ENCODE measurements at regions not wholly inside any gene's neighbourhood (a gene's known extent, or its start where the extent isn't known, plus 50 kb on each side); places are given as distances from the start of the nearest gene placed in this dataset.

DNA sequence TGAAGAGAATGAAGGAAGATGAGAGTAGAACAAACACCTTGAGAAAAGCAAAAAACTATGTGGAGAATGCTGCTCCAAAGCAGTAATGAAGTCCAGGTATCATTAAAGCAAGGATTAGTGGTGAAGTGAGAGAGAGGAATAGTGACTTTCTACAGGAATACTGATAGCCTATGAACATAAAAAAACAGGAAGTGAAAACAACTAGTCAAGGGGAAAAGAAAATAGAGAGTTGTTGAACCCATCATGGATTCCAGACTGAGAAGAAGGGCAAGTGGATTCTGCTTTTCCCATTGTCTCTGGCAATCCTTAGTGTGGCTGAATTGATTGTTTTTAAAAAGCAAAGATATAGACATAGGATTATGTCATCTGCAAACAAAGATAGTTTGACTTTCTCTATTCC lies 119.9 kb upstream of the LHX8 start:
- no peak overlapping the region for H3K4me3 Mint-ChIP-seq
- Histone ChIP-seq H2BK20ac (ENCODE audit: low read depth, low read length, poor library complexity, severe bottlenecking) (no peak overlapping the region), H2AFZ (ENCODE audit: low read length) (no peak overlapping the region), H3K4me1 (ENCODE audit: insufficient read depth, low read length) (no peaks in the 10 kb centered on the region), H4K8ac (replicated peaks; ENCODE audit: insufficient read length, low read depth, low read length) (no peak overlapping the region), H3K56ac (ENCODE audit: insufficient read length, low read depth, low read length) (no peak overlapping the region), H3K4ac (ENCODE audit: low read depth, low read length) (no peak overlapping the region), H2AK5ac (ENCODE audit: insufficient read length, low read length) (no peak overlapping the region), H3K79me1 (ENCODE audit: insufficient read depth, low read depth, low read length, poor library complexity, severe bottlenecking) (no peaks in the 10 kb centered on the region), H2BK120ac (ENCODE audit: low read depth, low read length, poor library complexity, severe bottlenecking) (no peak overlapping the region), H3K27ac (ENCODE audit: insufficient read length, low read depth, low read length) (no peak overlapping the region), H3K4me2 (ENCODE audit: insufficient read depth, insufficient read length, low read length) (no peak overlapping the region), H2BK12ac (ENCODE audit: insufficient read length, low read depth, low read length) (no peak overlapping the region), H3K79me2 (ENCODE audit: insufficient read depth, low read length) (no peaks in the 10 kb centered on the region), H3K9me3 (ENCODE audit: control insufficient read depth, low read depth, low read length) (no peaks in the 10 kb centered on the region), H4K20me1 (ENCODE audit: control insufficient read depth, insufficient read depth, insufficient read length) (no peaks in the 10 kb centered on the region), H3K23me2 (ENCODE audit: insufficient read length, low read depth, low read length, poor library complexity, severe bottlenecking) (no peaks in the 10 kb centered on the region), H3T11ph (ENCODE audit: low read length) (no peak overlapping the region), H3K9ac (ENCODE audit: extremely low read depth, insufficient read length, low read length) (no peak overlapping the region), H2BK5ac (ENCODE audit: insufficient read length, low read length) (no peak overlapping the region), H3K27me3 (ENCODE audit: insufficient read depth, low read length) (no peaks in the 10 kb centered on the region), H2BK15ac (ENCODE audit: low read depth, low read length) (no peak overlapping the region), H3K23ac (ENCODE audit: insufficient read length, low read depth, low read length) (no peak overlapping the region), H3K18ac (ENCODE audit: insufficient read length, low read depth, low read length) (no peak overlapping the region), H4K5ac (ENCODE audit: insufficient read length, low read depth, low read length) (no peak overlapping the region), H3K14ac (ENCODE audit: insufficient read depth, low read length) (no peak overlapping the region), H4K91ac (ENCODE audit: insufficient read length, low read depth, low read length) (no peak overlapping the region)
- H3K4me1 Mint-ChIP-seq: no peaks in the 10 kb centered on the region
- TF ChIP-seq, protein P1, sequence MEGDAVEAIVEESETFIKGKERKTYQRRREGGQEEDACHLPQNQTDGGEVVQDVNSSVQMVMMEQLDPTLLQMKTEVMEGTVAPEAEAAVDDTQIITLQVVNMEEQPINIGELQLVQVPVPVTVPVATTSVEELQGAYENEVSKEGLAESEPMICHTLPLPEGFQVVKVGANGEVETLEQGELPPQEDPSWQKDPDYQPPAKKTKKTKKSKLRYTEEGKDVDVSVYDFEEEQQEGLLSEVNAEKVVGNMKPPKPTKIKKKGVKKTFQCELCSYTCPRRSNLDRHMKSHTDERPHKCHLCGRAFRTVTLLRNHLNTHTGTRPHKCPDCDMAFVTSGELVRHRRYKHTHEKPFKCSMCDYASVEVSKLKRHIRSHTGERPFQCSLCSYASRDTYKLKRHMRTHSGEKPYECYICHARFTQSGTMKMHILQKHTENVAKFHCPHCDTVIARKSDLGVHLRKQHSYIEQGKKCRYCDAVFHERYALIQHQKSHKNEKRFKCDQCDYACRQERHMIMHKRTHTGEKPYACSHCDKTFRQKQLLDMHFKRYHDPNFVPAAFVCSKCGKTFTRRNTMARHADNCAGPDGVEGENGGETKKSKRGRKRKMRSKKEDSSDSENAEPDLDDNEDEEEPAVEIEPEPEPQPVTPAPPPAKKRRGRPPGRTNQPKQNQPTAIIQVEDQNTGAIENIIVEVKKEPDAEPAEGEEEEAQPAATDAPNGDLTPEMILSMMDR (conservative IDR thresholded peaks at IDR 0.05): no peak
- no peaks in the 10 kb centered on the region for H3K36me3 Mint-ChIP-seq (ENCODE audit: insufficient read depth in 1 of 3, low read depth in 3 of 3)
- DNase-seq: no peak
- peaks cover 0 to 7% of the 10 kb centered on the region in 2 experiments; a peak in 2 of 5 replicates for H3K9me3 Mint-ChIP-seq
- no peaks in the 10 kb centered on the region for H3K27me3 Mint-ChIP-seq (ENCODE audit: low read depth)
- no peak overlapping the region for H3K27ac Mint-ChIP-seq

All from H9 (cell line).